A673 (cell line): ENCODE measurements at regions not wholly inside any gene's neighbourhood (a gene's known extent, or its start where the extent isn't known, plus 50 kb on each side); places are given as distances from the start of the nearest gene placed in this dataset.

Experiments
- BruUV-seq: library from RNA; stranded (reverse); fragments of 400-500 nt; replicated peaks from 2 replicates; lab custom pipeline; 2021; lab: Mats Ljungman, UMichigan
- CTCF ChIA-PET: fragments of 300-600 bp; sonication (Branson Sonifier 250); formaldehyde crosslinking; loops from one replicate; lab custom pipeline; 2022; ENCODE audit warnings: antibody characterized with exemption; lab: Charles Lee
- POLR2A ChIA-PET: fragments of 300-600 bp; sonication (Branson Sonifier 250); formaldehyde crosslinking; loops from one replicate; lab custom pipeline; 2022; ENCODE audit warnings: antibody characterized with exemption; ENCODE audit not compliant: low non-redundant PET; lab: Charles Lee
- DNase-seq: peaks from one replicate; pipeline ENCODE4 v3.0.0-alpha.2; 2015; ENCODE audit warnings: low spot score
- H3K27ac ChIP-seq: fragments of 200-600 bp; sonication (generic); 2 replicates; pipeline ENCODE4 v1.5.1; 2016; ENCODE audit warnings: mixed run types, low read depth, mild to moderate bottlenecking, mixed read lengths, antibody characterized with exemption, low read length; ENCODE audit not compliant: poor library complexity, severe bottlenecking
- H3K27me3 ChIP-seq: fragments of 200-600 bp; sonication (generic); replicated peaks from 2 replicates; pipeline ENCODE4 v1.6.1; 2017; ENCODE audit warnings: mixed run types, low read depth, mild to moderate bottlenecking, mixed read lengths, antibody characterized with exemption, low read length; ENCODE audit not compliant: insufficient read depth, poor library complexity
- H3K36me3 ChIP-seq: fragments of 200-600 bp; sonication (generic); 2 replicates; pipeline ENCODE4 v1.6.1; 2016; ENCODE audit warnings: mixed run types, mild to moderate bottlenecking, mixed read lengths, antibody characterized with exemption, low read length; ENCODE audit not compliant: insufficient read depth, poor library complexity, severe bottlenecking
- H3K4me1 ChIP-seq: fragments of 200-600 bp; sonication (generic); 2 replicates; pipeline ENCODE4 v1.6.1; 2017; ENCODE audit warnings: mixed run types, mild to moderate bottlenecking, mixed read lengths, antibody characterized with exemption, low read length; ENCODE audit not compliant: insufficient read depth, poor library complexity, severe bottlenecking
- H3K4me3 ChIP-seq: fragments of 200-600 bp; sonication (generic); 2 replicates; pipeline ENCODE4 v1.5.1; 2016; ENCODE audit warnings: low read depth, mixed run types, mild to moderate bottlenecking, mixed read lengths, low read length; ENCODE audit not compliant: poor library complexity, severe bottlenecking
- H3K9me3 ChIP-seq: fragments of 200-600 bp; sonication (generic); 2 replicates; pipeline ENCODE4 v1.6.1; 2016; ENCODE audit warnings: mixed run types, low read depth, mild to moderate bottlenecking, mixed read lengths, antibody characterized with exemption, low read length; ENCODE audit not compliant: poor library complexity, severe bottlenecking
- EZH2 ChIP-seq: fragments of 200-600 bp; sonication (generic); IDR thresholded peaks from 2 replicates; pipeline ENCODE4 v1.6.1; 2017; ENCODE audit warnings: borderline replicate concordance, low read depth, mild to moderate bottlenecking, mixed read lengths, antibody characterized with exemption, low read length; ENCODE audit not compliant: poor library complexity, severe bottlenecking
- intact Hi-C: fragments of 100-400 bp; cut with micrococcal nuclease; formaldehyde crosslinking; loops from one replicate; pipeline ENCODE4 v1.10.0; 2022; ENCODE audit not compliant: unreplicated experiment
- TF ChIP-seq, protein P1 (sequence below): fragments of 300-800, 200-600 bp; sonication (generic); conservative IDR thresholded peaks from 2 replicates; pipeline ENCODE4 v1.5.1; 2017; ENCODE audit warnings: low read depth, mild to moderate bottlenecking, antibody characterized with exemption, low read length, moderate library complexity, mixed read lengths

DNA sequence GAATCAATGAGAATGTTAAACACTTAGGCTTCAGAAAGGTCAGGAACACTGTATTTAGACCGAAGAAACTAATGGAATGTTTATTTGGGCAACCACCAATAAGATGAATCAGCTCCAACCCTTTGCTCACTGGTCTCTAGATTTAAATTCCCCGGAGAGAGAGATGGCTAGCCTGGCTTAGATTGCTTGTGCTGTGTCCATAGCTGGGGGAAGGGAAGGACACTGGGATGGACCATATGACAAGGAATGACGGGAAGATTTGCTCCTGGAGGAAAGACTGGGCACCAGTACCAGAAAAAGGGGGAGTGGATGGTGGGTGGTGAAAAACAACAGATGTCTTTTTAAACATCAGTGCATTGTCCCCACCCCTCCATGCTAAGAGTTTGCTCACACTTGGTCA lies 426.6 kb downstream of the DUSP10 start:
- no peaks in the 10 kb centered on the region for H3K9me3 ChIP-seq
- H3K4me3 ChIP-seq, result no peak overlapping the region
- BruUV-seq, result no TSS peak
- H3K27ac ChIP-seq, result no peak overlapping the region
- ChIA-PET CTCF (no interaction called here), POLR2A (no interaction called here)
- no peaks in the 10 kb centered on the region for H3K36me3 ChIP-seq
- DNase-seq, result no peak
- H3K27me3 ChIP-seq, result no peaks in the 10 kb centered on the region
- no peak for TF ChIP-seq EZH2
- TF ChIP-seq, protein P1, sequence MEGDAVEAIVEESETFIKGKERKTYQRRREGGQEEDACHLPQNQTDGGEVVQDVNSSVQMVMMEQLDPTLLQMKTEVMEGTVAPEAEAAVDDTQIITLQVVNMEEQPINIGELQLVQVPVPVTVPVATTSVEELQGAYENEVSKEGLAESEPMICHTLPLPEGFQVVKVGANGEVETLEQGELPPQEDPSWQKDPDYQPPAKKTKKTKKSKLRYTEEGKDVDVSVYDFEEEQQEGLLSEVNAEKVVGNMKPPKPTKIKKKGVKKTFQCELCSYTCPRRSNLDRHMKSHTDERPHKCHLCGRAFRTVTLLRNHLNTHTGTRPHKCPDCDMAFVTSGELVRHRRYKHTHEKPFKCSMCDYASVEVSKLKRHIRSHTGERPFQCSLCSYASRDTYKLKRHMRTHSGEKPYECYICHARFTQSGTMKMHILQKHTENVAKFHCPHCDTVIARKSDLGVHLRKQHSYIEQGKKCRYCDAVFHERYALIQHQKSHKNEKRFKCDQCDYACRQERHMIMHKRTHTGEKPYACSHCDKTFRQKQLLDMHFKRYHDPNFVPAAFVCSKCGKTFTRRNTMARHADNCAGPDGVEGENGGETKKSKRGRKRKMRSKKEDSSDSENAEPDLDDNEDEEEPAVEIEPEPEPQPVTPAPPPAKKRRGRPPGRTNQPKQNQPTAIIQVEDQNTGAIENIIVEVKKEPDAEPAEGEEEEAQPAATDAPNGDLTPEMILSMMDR, result no peak
- H3K4me1 ChIP-seq, result no peaks in the 10 kb centered on the region
- intact Hi-C loops, result no loop called here

- no peak overlapping the region for H3K4me3 ChIP-seq
- no peaks in the 10 kb centered on the region for H3K4me1 ChIP-seq
- H3K9me3 ChIP-seq, result no peaks in the 10 kb centered on the region
- no peak for DNase-seq
- H3K27me3 ChIP-seq, result no peaks in the 10 kb centered on the region
- ChIA-PET POLR2A (no interaction called here), CTCF (no interaction called here)
- intact Hi-C loops, result no loop called here
- TF ChIP-seq, protein P1, result no peak
- no peak overlapping the region for H3K27ac ChIP-seq
- BruUV-seq, result no TSS peak
- H3K36me3 ChIP-seq, result no peaks in the 10 kb centered on the region
Measured at GRCh38 chr1:221316491-221317056, 425.3 kb downstream of the DUSP10 start.

GRCh38 chr1:221317537-221317936 lies 424.4 kb downstream of the DUSP10 start:
- Histone ChIP-seq H3K4me1 (no peaks in the 10 kb centered on the region), H3K27me3 (no peaks in the 10 kb centered on the region), H3K36me3 (no peaks in the 10 kb centered on the region), H3K4me3 (no peak overlapping the region), H3K9me3 (no peaks in the 10 kb centered on the region), H3K27ac (no peak overlapping the region)
- TF ChIP-seq, protein P1, result no peak
- TF ChIP-seq EZH2, result no peak
- no TSS peak for BruUV-seq
- DNase-seq, result no peak
- CTCF ChIA-PET, result no interaction called here
- POLR2A ChIA-PET, result no interaction called here
- intact Hi-C loops, result no loop called here
